Colon (tissue), 2 donors: ENCODE measurements at regions not wholly inside any gene's neighbourhood (a gene's known extent, or its start where the extent isn't known, plus 50 kb on each side); places are given as distances from the start of the nearest gene placed in this dataset.

Experiments
- FAIRE-seq: peaks from 2 replicates; lab custom pipeline; 2012; peaks lifted over from hg19 to GRCh38; lab: Jason Lieb, UNC
- donor health status: control.
- donor health status: control.

- FAIRE-seq = no peak
Measured at GRCh38 chrX:30504309-30504708, 73.3 kb downstream of the TASL start.

GRCh38 chrX:30495468-30495867 lies 82.1 kb downstream of the TASL start:
- FAIRE-seq = peak; percentile 14

GRCh38 chrX:30493348-30493747 lies 84.2 kb downstream of the TASL start:
- FAIRE-seq = no peak

- no peak for FAIRE-seq
Measured at GRCh38 chrX:30489323-30489722, 88.2 kb downstream of the TASL start.

GRCh38 chrX:30488092-30488491 lies 89.5 kb downstream of the TASL start:
- no peak for FAIRE-seq

- FAIRE-seq = no peak
Measured at GRCh38 chrX:30483996-30484395, 93.6 kb downstream of the TASL start.

- no peak for FAIRE-seq
Measured at GRCh38 chrX:30468471-30468870, 109.1 kb downstream of the TASL start.
